MM.1S (cell line): ENCODE measurements at regions not wholly inside any gene's neighbourhood (a gene's known extent, or its start where the extent isn't known, plus 50 kb on each side); places are given as distances from the start of the nearest gene placed in this dataset.

ENCODE experiments used
- DNase-seq: peaks from one replicate; pipeline ENCODE4 v3.0.0-alpha.2; 2015
- H2AFZ ChIP-seq: fragments of 300-600 bp; sonication (generic); 2 replicates; pipeline ENCODE4 v1.6.0; 2016; ENCODE audit warnings: antibody characterized with exemption, low read length
- H3F3A ChIP-seq: fragments of 300-600 bp; sonication (generic); 2 replicates; pipeline ENCODE4 v1.6.1; 2016; ENCODE audit warnings: mild to moderate bottlenecking, antibody characterized with exemption, low read length, moderate library complexity, mixed read lengths; ENCODE audit not compliant: insufficient read depth
- H3K27ac ChIP-seq: fragments of 300-600 bp; sonication (generic); 2 replicates; pipeline ENCODE4 v1.5.1; 2016; ENCODE audit warnings: mild to moderate bottlenecking, low read length
- H3K27me3 ChIP-seq: fragments of 300-600 bp; sonication (generic); replicated peaks from 2 replicates; pipeline ENCODE4 v1.6.0; 2016; ENCODE audit warnings: low read length; ENCODE audit not compliant: insufficient read depth
- H3K36me3 ChIP-seq: fragments of 300-600 bp; sonication (generic); replicated peaks from 2 replicates; pipeline ENCODE4 v1.6.1; 2016; ENCODE audit warnings: mild to moderate bottlenecking, low read length, mixed read lengths; ENCODE audit not compliant: insufficient read depth
- H3K4me1 ChIP-seq: fragments of 300-600 bp; sonication (generic); 2 replicates; pipeline ENCODE4 v1.6.1; 2016; ENCODE audit warnings: low read length, mixed read lengths
- H3K4me2 ChIP-seq: fragments of 300-600 bp; sonication (generic); 2 replicates; pipeline ENCODE4 v1.6.0; 2016; ENCODE audit warnings: low read depth, low read length
- H3K4me3 ChIP-seq: fragments of 300-600 bp; sonication (generic); 2 replicates; pipeline ENCODE4 v1.5.1; 2016; ENCODE audit warnings: low read length, mixed read lengths
- H3K79me2 ChIP-seq: fragments of 300-600 bp; sonication (generic); 2 replicates; pipeline ENCODE4 v1.6.1; 2016; ENCODE audit warnings: mixed run types, low read length, mixed read lengths
- H3K9ac ChIP-seq: fragments of 300-600 bp; sonication (generic); 2 replicates; pipeline ENCODE4 v1.6.1; 2016; ENCODE audit warnings: low read length, mixed read lengths
- H3K9me2 ChIP-seq: fragments of 300-600 bp; sonication (generic); replicated peaks from 2 replicates; pipeline ENCODE4 v1.6.1; 2016; ENCODE audit warnings: mild to moderate bottlenecking, low read length, mixed read lengths; ENCODE audit not compliant: insufficient read depth
- H3K9me3 ChIP-seq: fragments of 300-600 bp; sonication (generic); replicated peaks from 2 replicates; pipeline ENCODE4 v1.6.1; 2016; ENCODE audit warnings: mild to moderate bottlenecking, low read length, mixed read lengths; ENCODE audit not compliant: insufficient read depth
- H4K20me1 ChIP-seq: fragments of 300-600 bp; sonication (generic); 2 replicates; pipeline ENCODE4 v1.6.1; 2016; ENCODE audit warnings: mild to moderate bottlenecking, low read length, moderate library complexity, mixed read lengths; ENCODE audit not compliant: insufficient read depth
- EZH2 ChIP-seq: fragments of 300-600 bp; sonication (generic); optimal IDR thresholded peaks from 2 replicates; pipeline ENCODE3; 2017; ENCODE audit warnings: low read depth, mild to moderate bottlenecking, antibody characterized with exemption, low read length, mixed read lengths
- EZH2phosphoT487 ChIP-seq: fragments of 300-600 bp; sonication (generic); IDR thresholded peaks from 2 replicates; pipeline ENCODE4 v1.6.1; 2018; ENCODE audit warnings: antibody characterized with exemption, low read length
- TF ChIP-seq, protein P1 (sequence below): fragments of 300-600 bp; sonication (generic); IDR thresholded peaks from 2 replicates; pipeline ENCODE4 v1.5.1; 2016; ENCODE audit warnings: antibody characterized with exemption, low read length, mixed read lengths

DNA sequence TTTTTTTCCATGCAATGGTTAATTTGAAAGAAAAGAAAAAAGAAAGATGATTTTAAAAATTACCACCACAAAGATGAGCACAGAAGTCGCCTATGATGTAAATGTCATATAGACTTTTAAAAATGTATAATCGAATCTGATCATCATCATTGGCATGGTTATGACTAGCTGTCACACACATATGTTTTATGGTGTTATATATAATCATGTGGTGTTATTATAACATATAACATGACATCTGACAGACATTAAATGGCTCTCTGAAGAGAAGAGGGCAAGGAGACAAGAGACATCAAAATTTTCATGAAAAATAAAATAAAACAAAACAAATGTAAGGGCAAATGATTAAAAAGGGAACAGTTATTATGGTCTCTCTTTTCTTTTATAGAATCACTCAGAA, 217.5 kb downstream of the TMEM161B start:
- Histone ChIP-seq H3K9me2 (no peaks in the 10 kb centered on the region), H3F3A (no peaks in the 10 kb centered on the region), H3K9ac (no peak overlapping the region), H3K4me1 (no peaks in the 10 kb centered on the region), H3K27me3 (no peaks in the 10 kb centered on the region), H4K20me1 (no peaks in the 10 kb centered on the region), H3K27ac (no peak overlapping the region), H3K36me3 (no peaks in the 10 kb centered on the region), H3K4me3 (no peak overlapping the region), H3K4me2 (no peak overlapping the region), H3K79me2 (no peaks in the 10 kb centered on the region), H3K9me3 (no peaks in the 10 kb centered on the region), H2AFZ (no peak overlapping the region)
- no peak for TF ChIP-seq EZH2
- TF ChIP-seq, protein P1, sequence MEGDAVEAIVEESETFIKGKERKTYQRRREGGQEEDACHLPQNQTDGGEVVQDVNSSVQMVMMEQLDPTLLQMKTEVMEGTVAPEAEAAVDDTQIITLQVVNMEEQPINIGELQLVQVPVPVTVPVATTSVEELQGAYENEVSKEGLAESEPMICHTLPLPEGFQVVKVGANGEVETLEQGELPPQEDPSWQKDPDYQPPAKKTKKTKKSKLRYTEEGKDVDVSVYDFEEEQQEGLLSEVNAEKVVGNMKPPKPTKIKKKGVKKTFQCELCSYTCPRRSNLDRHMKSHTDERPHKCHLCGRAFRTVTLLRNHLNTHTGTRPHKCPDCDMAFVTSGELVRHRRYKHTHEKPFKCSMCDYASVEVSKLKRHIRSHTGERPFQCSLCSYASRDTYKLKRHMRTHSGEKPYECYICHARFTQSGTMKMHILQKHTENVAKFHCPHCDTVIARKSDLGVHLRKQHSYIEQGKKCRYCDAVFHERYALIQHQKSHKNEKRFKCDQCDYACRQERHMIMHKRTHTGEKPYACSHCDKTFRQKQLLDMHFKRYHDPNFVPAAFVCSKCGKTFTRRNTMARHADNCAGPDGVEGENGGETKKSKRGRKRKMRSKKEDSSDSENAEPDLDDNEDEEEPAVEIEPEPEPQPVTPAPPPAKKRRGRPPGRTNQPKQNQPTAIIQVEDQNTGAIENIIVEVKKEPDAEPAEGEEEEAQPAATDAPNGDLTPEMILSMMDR = no peak
- TF ChIP-seq EZH2phosphoT487 = no peak
- no peak for DNase-seq

DNA sequence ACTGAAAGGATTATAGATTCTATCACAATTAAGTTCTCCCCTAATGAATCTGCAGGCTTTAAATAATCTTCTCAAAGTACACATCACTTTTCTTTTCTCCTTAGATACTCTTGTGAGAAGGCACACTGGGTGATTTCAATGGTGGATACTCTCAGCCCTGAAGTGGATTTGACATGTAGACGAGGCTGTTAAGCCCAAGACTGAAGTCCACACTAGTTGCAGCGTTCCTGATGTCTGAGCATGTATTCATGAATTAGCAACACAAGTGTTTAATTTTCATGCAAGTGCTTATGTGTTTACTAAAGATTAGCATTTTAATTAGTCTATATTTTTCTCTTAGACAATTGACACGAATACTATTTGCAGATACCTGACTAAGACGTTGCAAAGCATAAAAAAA, 218.9 kb downstream of the TMEM161B start:
- H3F3A ChIP-seq = no peaks in the 10 kb centered on the region
- H3K27me3 ChIP-seq = no peaks in the 10 kb centered on the region
- H4K20me1 ChIP-seq = no peaks in the 10 kb centered on the region
- H3K9me3 ChIP-seq = no peaks in the 10 kb centered on the region
- H3K4me3 ChIP-seq = no peak overlapping the region
- no peaks in the 10 kb centered on the region for H3K4me1 ChIP-seq
- no peak overlapping the region for H2AFZ ChIP-seq
- DNase-seq = no peak
- no peaks in the 10 kb centered on the region for H3K9me2 ChIP-seq
- no peak overlapping the region for H3K9ac ChIP-seq
- no peaks in the 10 kb centered on the region for H3K79me2 ChIP-seq
- H3K27ac ChIP-seq = no peak overlapping the region
- TF ChIP-seq EZH2 = no peak
- TF ChIP-seq EZH2phosphoT487 = no peak
- TF ChIP-seq, protein P1 = no peak
- H3K36me3 ChIP-seq = no peaks in the 10 kb centered on the region
- no peak overlapping the region for H3K4me2 ChIP-seq

DNA sequence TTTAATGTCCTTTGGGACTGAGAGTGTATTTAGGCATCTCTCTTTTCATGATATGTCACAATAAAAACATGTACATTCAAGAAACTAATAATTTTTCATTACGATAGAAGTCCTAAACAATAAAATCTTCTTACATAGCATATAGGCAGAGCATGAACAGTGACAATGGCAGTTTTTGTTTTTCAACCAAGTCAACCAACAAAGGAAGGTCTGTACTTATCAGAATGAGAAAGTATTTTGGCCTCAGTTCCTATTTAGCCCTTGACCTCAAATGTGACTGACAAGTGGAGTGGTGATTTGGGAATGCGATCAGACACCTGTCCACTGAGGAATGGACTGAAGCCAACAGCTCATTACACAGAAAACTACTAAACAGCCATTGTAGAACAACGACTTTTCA, 219.5 kb downstream of the TMEM161B start:
- no peaks in the 10 kb centered on the region for H3K9me2 ChIP-seq
- no peak overlapping the region for H3K4me2 ChIP-seq
- no peaks in the 10 kb centered on the region for H3K27me3 ChIP-seq
- TF ChIP-seq, protein P1 = no peak
- TF ChIP-seq EZH2phosphoT487 = no peak
- no peak for TF ChIP-seq EZH2
- no peaks in the 10 kb centered on the region for H3F3A ChIP-seq
- no peaks in the 10 kb centered on the region for H3K4me1 ChIP-seq
- no peak overlapping the region for H3K9ac ChIP-seq
- no peaks in the 10 kb centered on the region for H3K79me2 ChIP-seq
- H3K9me3 ChIP-seq = no peaks in the 10 kb centered on the region
- H2AFZ ChIP-seq = no peak overlapping the region
- H3K4me3 ChIP-seq = no peak overlapping the region
- no peak overlapping the region for H3K27ac ChIP-seq
- no peaks in the 10 kb centered on the region for H3K36me3 ChIP-seq
- no peaks in the 10 kb centered on the region for H4K20me1 ChIP-seq
- no peak for DNase-seq
